SW480 (cell line): ENCODE measurements at regions not wholly inside any gene's neighbourhood (a gene's known extent, or its start where the extent isn't known, plus 50 kb on each side); places are given as distances from the start of the nearest gene placed in this dataset.

ENCODE experiments used
- DNase-seq: peaks from one replicate; pipeline ENCODE4 v3.0.0-alpha.2; 2016; ENCODE audit warnings: low spot score

GRCh38 chr3:177599837-177600236 is 402.6 kb upstream of the TBL1XR1 start:
- no peak for DNase-seq

- no peak for DNase-seq
These were observed 403.1 kb upstream of the TBL1XR1 start for GRCh38 chr3:177600411-177600810.

GRCh38 chr3:177601152-177601551 is 403.9 kb upstream of the TBL1XR1 start:
- DNase-seq = no peak

GRCh38 chr3:177602601-177603147 is 405.4 kb upstream of the TBL1XR1 start:
- DNase-seq = peak; percentile 44

- no peak for DNase-seq
These were observed 405.9 kb upstream of the TBL1XR1 start for GRCh38 chr3:177603148-177603603.

GRCh38 chr3:177604181-177604580 is 406.9 kb upstream of the TBL1XR1 start:
- DNase-seq = no peak

- no peak for DNase-seq
These were observed 409.6 kb upstream of the TBL1XR1 start for GRCh38 chr3:177606891-177607290.

GRCh38 chr3:177607589-177607988 is 410.3 kb upstream of the TBL1XR1 start:
- DNase-seq = no peak

- DNase-seq = no peak
These were observed 411.2 kb upstream of the TBL1XR1 start for GRCh38 chr3:177608443-177608842.

- DNase-seq = no peak
These were observed 412.3 kb upstream of the TBL1XR1 start for GRCh38 chr3:177609613-177610012.

GRCh38 chr3:177610262-177610661 is 413.0 kb upstream of the TBL1XR1 start:
- no peak for DNase-seq

GRCh38 chr3:177610686-177611633 is 413.7 kb upstream of the TBL1XR1 start:
- no peak for DNase-seq

- DNase-seq = no peak
These were observed 414.6 kb upstream of the TBL1XR1 start for GRCh38 chr3:177611752-177612334.

- DNase-seq = no peak
These were observed 416.6 kb upstream of the TBL1XR1 start for GRCh38 chr3:177613901-177614300.

- DNase-seq = peak; percentile 38
These were observed 417.7 kb upstream of the TBL1XR1 start for GRCh38 chr3:177615015-177615414.

- DNase-seq = no peak
These were observed 421.8 kb upstream of the TBL1XR1 start for GRCh38 chr3:177618873-177619733.

GRCh38 chr3:177620073-177620472 is 422.8 kb upstream of the TBL1XR1 start:
- DNase-seq = no peak

- no peak for DNase-seq
These were observed 425.2 kb upstream of the TBL1XR1 start for GRCh38 chr3:177622520-177622919.

GRCh38 chr3:177622982-177623617 is 425.8 kb upstream of the TBL1XR1 start:
- no peak for DNase-seq

GRCh38 chr3:177624528-177625495 is 427.5 kb upstream of the TBL1XR1 start:
- DNase-seq = peak; percentile 92
